ENCODE measurements at regions not wholly inside any gene's neighbourhood (a gene's known extent, or its start where the extent isn't known, plus 50 kb on each side); places are given as distances from the start of the nearest gene placed in this dataset.

DNA sequence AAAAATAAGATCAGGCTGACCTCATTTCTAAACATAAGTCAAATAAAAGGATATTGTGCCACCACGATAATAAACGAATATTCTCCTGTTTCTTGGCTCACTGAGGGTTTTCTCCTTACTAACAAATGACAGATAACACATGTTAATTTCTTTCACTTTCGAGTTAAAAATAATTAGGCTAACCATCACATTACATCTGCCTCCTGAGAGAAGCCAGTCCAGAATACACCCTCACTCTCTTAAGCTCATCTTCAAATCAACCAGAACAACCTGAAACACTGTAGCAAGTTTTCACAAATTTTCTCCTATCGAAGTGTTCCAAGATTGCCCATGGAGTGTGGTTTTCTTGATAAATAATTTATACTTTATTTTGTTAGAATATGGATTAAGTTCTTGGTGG is 1285.6 kb upstream of the EYS start:
- FAIRE-seq, result no peak

DNA sequence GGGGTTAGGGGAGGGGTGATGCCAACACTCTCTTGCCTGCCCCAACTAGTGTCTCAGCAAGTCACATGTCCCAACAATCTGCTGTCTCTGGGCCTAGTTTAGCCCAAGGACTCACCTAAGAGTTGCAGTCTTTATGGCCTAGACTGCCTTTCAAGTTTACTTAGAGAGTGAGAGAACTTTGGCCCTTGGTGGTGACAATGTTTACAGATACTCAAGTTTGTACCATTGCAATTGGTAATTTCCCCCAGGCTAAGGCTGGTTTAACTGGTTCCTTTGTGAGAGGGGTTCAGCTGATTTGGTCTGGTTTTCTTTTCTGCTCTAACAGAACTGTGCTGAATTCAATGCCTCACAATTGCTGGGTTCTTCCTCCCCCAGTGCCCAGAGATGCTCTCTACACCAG is 1279.9 kb upstream of the EYS start:
- no peak for FAIRE-seq

DNA sequence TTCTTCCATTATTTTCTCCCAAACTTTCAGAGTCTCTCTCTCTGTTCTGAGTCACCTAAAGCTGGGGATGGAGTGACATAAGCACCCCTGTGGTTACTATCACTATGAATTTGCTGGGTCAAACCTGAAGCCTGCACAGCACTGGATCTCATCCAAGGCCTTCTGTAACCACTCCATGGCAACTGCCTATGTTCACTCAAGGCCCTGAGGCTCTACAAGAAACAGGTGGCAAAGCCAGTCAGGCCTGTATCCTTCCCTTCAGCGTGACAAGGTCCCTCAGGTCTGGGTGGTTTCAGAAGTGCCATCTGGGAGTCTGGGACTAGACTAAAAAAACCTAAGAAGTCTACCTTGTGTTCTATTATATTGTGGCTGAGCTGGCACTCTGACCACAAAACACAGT is 1278.8 kb upstream of the EYS start:
- FAIRE-seq, result no peak

DNA sequence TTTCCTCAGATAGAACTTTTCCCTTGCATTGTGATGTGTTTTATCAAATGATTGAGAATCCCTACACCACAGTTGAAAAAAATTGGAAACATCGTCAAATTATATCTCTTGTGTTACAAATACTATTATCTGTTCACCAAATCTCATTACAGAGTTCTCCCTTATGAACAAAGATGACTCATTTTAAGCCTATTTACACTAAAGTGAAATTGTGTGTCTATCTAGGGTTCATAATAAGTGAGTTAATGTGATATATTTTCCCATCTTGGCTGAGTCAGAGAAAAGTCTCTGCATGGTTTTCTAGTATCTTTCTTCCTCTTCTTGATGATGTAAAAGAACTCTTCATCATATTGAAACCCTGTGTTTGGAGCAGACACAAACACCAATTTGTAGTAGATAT is 1263.3 kb upstream of the EYS start:
- no peak for FAIRE-seq

DNA sequence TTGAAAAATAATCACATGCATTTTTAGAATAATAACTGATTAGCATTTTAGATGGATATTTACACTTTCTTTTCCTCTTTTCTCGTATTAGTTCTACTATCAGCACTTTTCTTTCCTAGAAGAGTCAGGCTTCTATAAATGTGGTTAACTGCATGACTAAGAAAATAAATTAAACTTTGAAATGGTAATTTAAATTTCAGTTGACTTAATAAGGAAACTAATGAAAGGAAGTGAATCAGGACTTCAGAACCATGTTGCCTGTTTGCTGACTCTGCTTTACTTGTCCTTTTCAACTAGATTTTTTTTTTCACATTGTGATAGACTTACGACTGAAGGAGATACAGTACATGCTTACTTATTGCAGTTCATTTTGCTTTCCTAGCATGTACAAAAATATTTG is 1258.2 kb upstream of the EYS start:
- no peak for FAIRE-seq

DNA sequence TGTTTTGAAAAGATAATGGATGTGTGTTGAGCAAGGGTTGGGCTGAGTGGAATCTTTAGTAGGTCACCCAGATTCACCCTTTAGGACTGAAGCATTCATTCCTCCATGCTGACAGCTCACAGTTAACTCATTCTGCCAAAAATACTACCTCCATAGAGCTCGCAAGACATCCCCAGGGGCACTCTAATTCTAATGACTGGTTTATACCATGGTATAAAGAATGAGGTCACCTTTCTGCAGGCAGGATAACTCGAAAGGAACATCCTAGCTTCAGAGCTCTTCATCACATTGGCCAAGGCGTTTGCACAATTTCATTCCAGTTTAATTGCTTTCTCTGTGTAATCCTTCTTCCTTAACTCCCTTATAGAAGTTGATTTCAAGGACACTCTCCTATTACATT is 1257.2 kb upstream of the EYS start:
- FAIRE-seq, result no peak

DNA sequence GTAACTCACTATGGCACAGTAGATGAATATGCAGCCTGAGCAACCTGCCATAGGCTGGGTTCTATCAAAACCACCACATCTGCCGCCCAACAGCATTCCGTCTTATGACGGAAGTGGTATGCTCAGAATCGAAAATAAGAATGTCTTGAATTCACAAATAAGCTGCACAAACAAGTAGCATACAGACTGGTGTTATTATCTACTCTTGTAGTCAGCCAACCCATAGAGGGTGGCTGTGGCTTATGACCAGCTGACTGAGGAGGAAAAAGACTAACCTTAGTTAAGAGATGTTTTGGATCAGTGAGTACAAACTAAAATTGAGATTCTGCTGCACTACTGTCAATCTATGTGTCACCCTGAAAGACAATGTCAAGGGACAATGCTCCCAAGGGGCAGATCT is 1255.1 kb upstream of the EYS start:
- FAIRE-seq, result no peak

DNA sequence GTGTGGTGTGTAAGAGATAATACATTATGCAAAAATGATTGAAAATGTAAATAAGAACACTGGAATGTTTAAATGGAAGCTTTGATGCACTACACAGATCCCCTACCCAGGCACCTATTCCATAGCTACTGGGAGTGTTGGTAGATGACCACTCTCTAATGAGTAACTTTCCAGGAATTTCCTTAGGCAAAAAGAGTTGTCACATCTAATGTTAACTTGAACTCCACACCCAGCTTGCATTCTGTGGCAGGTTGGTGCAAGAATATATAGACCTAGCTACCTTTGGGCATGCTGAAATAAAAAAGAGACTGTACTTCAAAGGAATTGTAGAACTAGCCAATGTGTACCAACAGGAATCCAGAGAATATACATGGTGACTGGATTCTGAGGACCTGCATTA is 1254.2 kb upstream of the EYS start:
- FAIRE-seq, result no peak

DNA sequence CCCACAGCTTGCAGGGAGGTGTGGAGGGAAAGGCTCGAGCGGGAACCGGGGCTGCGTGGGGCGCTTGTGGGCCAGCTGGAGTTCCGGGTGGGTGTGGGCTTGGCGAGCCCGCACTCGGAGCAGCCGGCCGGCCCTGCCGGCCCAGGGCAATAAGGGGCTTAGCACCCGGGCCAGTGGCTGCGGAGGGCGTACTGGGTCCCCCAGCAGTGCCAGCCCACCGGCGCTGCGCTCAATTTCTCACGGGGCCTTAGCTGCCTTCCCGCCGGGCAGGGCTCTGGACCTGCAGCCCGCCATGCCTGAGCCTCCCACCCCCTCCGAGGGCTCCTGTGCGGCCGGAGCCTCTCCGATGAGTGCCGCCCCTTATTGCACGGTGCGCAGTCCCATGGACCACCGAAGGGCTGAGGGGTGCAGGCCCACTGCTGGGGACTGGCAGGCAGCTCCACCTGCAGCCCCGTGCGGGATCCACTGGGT is 1242.2 kb upstream of the EYS start:
- no peak for FAIRE-seq

DNA sequence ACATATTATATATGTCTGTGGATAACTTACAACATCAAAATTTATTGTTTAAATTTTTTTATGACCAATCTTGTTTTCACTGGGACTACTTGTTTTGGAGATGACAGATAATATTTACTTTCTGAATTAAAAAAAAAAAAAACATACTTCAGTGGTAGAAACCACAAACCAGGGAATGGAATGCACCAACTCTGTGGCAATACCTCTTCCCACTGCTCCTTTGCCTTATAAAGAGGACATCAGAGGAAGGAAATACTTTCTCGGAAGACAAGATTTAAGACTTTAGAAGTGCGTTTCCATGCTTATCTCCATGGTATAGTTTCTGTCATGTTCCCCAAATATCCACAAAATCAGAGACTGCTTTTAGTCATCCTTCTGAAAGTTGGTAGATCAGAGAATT is 1241.1 kb upstream of the EYS start:
- FAIRE-seq, result no peak

DNA sequence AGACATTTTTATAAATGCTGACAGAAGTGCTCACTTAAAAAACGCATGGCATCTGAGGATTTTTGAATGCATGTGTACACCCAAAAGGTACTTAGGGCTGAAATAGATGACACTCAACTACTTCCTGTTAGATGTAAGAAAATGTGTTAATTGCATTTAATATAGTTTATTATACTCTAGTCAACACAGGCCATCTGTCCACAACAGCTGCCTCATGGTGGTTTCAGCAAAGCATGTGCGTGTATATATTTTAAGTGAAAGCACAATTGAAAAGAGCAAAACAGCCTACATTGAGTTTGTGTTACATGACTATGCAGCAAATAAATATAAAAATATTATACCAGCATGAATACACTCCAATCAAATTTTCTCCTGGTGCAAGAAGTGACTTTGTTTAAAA is 1233.0 kb upstream of the EYS start:
- no peak for FAIRE-seq

DNA sequence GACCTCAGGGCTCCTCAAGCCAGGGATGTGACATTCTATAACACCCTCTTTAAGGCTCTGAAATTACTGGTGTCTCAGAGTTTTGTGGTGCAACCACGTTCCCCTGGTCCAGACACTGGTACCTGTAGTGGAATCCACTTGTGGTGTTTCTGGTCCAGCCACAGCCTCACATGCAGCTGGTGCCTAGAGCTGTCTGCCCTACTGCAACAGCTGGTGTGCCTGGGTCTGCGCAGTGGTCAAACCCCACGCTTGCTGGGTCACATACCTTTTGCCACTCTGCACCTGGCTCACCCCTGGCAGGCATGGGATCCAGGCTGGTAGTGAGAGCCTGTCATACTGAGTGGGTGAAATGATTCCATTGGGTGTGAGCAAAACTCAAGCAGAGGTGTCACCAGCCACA is 1230.2 kb upstream of the EYS start:
- FAIRE-seq, result no peak

DNA sequence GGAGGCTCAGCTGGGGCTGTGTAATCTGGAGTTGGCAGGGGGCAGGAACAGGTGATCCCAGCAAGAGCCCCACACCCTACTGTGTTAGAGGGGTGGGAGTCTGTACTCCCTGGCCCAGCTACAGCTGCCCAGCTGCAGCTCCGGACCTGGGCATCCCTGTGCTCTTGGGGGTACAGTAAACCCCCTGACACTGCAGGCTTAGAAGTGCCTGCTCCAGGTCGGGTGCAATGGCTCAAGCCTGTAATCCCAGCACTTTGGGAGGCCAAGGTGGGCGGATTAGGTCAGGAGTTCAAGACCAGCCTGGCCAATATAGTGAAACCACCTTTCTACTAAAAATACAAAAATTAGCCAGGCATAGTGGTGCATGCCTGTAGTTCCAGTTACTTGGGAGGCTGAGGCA is 1228.6 kb upstream of the EYS start:
- no peak for FAIRE-seq

DNA sequence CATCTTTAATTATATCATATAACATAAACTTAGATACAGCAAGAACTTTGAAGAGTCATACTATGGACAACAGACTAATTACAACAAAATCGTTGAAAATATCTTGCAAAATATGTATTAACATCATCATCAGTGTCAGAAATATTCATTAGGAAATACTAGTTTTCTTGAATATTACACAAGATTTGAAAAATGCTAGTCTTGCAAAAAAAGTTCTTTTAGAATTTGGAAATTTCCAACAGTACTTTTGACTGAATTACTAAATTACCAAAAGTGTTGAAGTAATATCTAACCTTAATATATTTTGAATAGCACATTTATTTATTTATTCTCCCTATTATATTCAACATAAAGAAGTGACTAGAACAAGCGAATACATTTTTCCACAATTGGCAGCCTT is 1224.8 kb upstream of the EYS start:
- FAIRE-seq, result no peak

DNA sequence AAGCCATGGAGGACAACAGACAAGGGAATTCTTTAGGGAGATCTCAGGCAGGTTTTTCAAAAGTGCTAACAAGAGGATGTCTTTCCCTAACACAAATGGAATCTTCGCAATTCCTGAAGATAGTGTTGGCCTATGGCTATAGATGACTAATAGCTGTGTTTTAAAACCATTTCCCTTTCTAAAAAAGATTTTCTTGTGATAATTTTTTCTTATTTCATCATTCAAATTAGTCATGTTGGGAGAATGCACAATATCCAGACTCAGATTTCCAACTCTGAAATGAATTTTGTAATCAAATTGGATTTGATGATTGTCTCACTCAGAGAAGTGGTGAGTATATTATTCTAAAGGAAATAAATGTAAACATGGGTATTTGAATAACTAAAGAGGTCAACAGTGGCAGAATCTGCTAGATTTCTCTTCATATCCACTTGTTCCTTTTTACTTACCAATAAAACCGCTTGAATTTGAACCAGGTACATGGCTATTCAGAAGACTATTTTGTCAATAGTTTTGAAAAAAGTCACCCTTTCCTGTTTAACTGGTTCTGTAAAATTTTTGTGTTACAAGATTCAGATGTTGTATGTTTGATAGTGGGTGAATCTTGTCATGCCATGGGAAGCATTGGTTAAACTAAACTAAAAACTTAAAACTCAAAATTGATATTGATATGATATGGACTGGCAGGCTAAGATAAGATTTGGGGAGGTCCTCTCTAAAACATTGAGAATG is 1223.7 kb upstream of the EYS start:
- FAIRE-seq, result no peak

DNA sequence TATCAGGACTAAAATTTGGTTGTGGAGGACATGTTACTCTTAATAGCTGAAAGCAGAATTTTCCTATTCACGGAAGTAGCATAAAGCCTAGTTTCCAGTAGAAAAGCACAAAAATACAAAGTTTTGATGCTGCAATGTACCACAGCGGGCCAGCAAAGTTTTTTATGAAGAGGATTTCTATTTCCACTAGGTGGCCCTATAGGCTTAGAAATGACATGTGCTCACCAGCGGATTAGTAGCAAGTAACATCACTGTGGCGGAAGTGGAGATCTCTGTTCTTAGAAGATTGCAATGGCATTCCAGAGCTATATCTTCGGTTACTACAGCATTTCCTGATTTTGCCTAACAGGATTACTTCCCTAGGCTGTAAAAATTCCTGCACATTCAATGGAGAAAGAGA is 1219.0 kb upstream of the EYS start:
- FAIRE-seq, result no peak

DNA sequence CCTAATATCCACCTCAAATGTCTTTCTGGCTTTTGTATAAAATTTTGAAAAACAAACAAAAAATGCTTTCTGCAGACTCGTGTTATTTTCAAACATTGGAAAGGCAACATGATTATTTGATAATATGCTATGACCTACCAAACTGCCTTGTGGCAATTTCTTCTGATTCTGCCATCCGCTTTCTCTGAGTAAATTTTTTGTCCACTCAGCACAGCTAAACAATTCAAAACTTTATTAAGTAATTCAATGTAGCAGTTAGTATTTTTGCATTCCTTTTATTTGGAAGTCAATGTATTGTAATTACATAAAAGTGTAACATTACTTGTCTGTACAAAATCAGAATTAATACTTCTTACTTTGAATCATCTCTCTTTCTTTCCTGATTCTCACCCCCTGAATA is 1206.6 kb upstream of the EYS start:
- FAIRE-seq, result no peak

DNA sequence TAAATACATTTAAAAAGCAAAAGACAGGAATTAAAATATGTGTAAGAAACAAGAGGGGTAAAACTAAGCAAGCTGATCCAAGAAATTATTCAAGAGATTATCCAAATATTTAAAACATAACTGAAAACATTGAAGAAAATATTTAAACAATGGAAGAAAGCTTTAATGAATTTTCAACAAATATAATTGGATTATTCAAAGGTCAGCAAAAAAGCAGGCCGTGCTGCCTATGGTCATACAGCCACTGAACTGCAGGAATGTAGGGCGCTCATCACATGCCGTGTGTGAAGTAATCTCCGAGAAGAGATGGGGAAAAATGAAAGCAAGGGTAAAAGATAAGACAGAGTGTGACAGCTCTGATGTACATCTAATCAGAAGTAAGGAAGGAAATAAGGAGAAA is 1195.4 kb upstream of the EYS start:
- FAIRE-seq, result no peak

DNA sequence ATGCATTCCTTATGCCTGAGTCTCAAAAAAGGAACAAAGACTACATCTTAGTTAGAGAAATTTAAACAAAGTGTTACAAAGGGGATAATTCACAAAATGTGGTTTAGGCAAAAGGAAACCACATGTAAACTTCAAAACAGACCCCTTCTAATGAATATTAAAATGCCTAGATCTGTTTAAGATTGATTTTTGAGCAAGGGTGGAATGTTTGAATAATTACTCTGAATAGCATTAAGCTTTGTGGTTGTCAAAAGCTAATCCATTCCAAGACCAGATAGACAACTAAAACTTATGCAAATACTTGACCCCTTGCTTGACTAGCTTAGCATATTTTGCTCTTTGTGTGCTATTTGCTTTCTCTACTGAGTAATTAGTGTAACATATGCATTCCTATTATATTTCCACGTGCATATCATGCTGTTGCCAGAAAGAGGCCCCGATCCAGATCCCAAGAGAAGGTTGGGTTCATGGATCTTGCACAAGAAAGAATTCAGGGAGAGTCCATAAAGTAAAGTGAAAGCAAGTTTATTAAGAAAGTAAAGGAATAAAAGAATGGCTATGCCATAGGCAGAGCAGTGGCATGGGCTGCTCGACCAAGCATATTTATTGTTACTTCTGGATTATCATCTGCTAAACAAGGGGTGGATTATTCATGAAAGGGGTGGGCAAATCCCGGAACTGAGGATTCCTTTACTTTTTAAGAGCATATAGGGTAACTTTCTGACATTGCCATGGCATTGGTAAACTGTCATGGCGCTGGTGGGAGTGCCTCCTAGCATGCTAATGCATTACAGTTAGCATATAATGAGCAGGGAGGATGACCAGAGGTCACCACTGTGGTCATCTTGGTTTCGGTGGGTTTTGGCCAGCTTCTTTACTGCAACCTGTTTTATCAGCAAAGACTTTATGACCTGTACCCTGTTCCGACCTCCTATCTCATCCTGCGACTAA is 1193.4 kb upstream of the EYS start:
- no peak for FAIRE-seq

DNA sequence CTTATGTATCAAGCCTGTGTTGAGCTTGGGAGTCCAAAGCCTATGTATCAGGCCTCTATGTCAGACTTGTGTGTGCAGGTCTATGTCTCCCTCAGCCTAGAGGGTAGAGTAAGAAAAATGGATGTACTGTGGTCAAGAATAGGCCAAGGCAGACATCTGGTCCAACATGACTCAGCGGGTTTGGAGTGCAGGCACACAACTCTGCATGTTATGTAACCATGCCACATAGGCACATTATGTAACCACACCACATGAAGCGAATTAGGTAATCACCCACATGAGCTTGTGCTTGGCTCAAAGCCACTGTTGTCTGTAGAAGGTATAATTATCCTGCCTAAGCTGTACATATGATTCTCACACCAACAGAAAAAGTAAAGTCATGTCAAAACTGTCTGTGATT is 1190.5 kb upstream of the EYS start:
- no peak for FAIRE-seq

DNA sequence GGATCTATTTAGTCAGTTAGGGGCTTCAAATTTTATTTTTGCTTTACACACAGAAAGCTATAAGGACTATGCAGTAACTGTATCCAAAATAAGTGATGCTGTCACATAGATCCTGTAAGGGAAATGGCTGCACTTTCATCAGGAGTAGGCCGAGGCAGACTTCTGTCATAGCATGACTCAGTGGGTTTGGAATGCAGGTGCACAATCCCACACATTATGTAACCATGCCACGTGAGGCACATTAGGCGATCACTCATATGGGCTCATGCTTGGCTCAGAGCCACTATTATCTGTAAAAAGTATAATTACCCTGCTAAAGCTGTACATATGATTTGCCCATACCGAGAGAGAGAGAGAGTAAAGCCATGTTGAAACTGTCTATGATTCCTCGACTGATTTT is 1189.4 kb upstream of the EYS start:
- no peak for FAIRE-seq

DNA sequence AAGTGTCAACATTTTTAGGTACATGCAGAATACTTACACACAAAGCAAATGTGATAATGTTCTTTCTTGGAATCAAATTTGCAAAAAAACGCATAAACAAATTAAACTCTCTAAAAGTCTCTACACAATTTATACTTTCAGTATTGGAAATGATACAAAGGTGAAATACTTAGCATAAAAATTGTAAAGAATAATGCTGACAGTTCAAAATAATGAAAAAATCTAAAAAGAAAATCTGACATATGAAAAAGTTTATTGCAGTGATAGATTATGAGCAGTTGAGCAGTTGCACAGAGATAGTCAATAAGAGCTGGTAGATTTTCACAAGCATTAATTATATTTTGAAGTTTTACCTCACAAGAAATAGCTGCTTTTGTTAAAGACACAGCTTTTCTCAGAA is 1176.4 kb upstream of the EYS start:
- FAIRE-seq, result no peak

DNA sequence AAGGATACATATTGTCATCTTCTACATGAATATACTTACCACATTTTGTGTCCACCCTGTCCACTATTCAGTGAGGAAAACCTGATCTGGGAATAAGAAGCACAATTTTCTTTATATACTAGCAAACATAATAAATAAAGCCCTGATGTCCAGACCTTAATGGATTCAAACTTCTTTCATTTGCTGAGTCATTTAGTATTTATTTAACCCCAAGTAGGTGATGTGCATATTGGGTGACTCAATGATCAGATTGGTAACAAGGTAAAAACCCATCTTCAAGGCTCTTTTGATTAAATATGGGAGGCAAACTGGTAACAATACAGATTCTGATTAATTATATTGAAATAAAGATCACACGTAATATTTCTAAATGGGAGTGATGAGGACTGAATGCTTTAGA is 1159.8 kb upstream of the EYS start:
- no peak for FAIRE-seq

DNA sequence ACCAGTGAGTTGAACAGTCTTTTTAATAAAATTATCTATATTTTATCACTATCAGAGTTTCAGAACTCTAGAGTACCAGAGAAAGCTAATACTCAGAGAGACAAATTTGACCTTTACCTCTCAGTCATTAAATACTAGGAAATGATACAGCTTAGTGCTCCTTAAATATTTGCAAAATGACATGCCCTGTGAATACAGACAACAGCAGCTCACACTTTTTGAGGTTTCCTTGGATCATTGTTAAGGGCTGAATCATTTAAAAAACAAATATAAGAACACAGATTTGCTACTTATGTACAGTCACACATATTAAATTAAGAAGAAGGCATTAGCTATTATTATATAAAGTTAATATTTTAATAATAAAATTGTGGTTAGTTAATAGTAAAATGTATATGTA is 1158.7 kb upstream of the EYS start:
- FAIRE-seq, result no peak
